ENCODE measurements at regions not wholly inside any gene's neighbourhood (a gene's known extent, or its start where the extent isn't known, plus 50 kb on each side); places are given as distances from the start of the nearest gene placed in this dataset.

- H3K9me3 ChIP-seq (ENCODE audit: control insufficient read depth in 2 of 3, insufficient read depth in 1 of 3, low read length in 3 of 3) = peaks cover 0 to 3% (median 0%) of the 10 kb centered on the region in 3 donors
- DNase-seq = no peak
- no peak for FAIRE-seq
- intact Hi-C loops (cut with DNase I) = no loop called here
- no peak overlapping the region for H3K27ac ChIP-seq (ENCODE audit: low read depth in 2 of 2, low read length in 2 of 2)
- no peaks in the 10 kb centered on the region for H3K27me3 ChIP-seq (ENCODE audit: control insufficient read depth, insufficient read depth, low read length)
- H3K4me1 ChIP-seq (ENCODE audit: control insufficient read depth in 2 of 3, insufficient read depth in 2 of 3, low read depth in 1 of 3, low read length in 3 of 3) = no peaks in the 10 kb centered on the region
- TF ChIP-seq CTCF (IDR thresholded peaks at IDR 0.05; ENCODE audit: borderline replicate concordance, extremely low read depth, insufficient read depth) = no peak
- no peaks in the 10 kb centered on the region for H3K36me3 ChIP-seq (ENCODE audit: control insufficient read depth in 2 of 3, insufficient read depth in 3 of 3, low read length in 3 of 3)
- H3K9ac ChIP-seq (ENCODE audit: low read length in 3 of 3) = no peak overlapping the region
- no peak overlapping the region for H3K4me3 ChIP-seq (ENCODE audit: low read length in 3 of 3)
These were observed 53.0 kb upstream of the DAPP1 start for GRCh38 chr4:99763635-99764101.

GRCh38 chr4:99762728-99763127 lies 53.9 kb upstream of the DAPP1 start:
- Histone ChIP-seq H3K36me3 (ENCODE audit: control insufficient read depth in 2 of 3, insufficient read depth in 3 of 3, low read length in 3 of 3) (no peaks in the 10 kb centered on the region), H3K9me3 (ENCODE audit: control insufficient read depth in 2 of 3, insufficient read depth in 1 of 3, low read length in 3 of 3) (peaks cover 0 to 3% (median 0%) of the 10 kb centered on the region in 3 donors), H3K9ac (ENCODE audit: low read length in 3 of 3) (no peak overlapping the region), H3K27me3 (ENCODE audit: control insufficient read depth, insufficient read depth, low read length) (no peaks in the 10 kb centered on the region), H3K4me1 (ENCODE audit: control insufficient read depth in 2 of 3, insufficient read depth in 2 of 3, low read depth in 1 of 3, low read length in 3 of 3) (no peaks in the 10 kb centered on the region), H3K4me3 (ENCODE audit: low read length in 3 of 3) (no peak overlapping the region), H3K27ac (ENCODE audit: low read depth in 2 of 2, low read length in 2 of 2) (no peak overlapping the region)
- intact Hi-C loops (cut with DNase I) = no loop called here
- TF ChIP-seq CTCF (IDR thresholded peaks at IDR 0.05; ENCODE audit: borderline replicate concordance, extremely low read depth, insufficient read depth) = no peak
- no peak for DNase-seq
- no peak for FAIRE-seq

GRCh38 chr4:99759988-99760387 lies 56.6 kb upstream of the DAPP1 start:
- H3K9ac ChIP-seq (ENCODE audit: low read length in 3 of 3) = no peak overlapping the region

More at GRCh38 chr4:99759988-99760387, 56.6 kb upstream of the DAPP1 start:
- Histone ChIP-seq H3K36me3 (ENCODE audit: control insufficient read depth in 2 of 3, insufficient read depth in 3 of 3, low read length in 3 of 3) (no peaks in the 10 kb centered on the region), H3K27me3 (ENCODE audit: control insufficient read depth, insufficient read depth, low read length) (no peaks in the 10 kb centered on the region), H3K4me1 (ENCODE audit: control insufficient read depth in 2 of 3, insufficient read depth in 2 of 3, low read depth in 1 of 3, low read length in 3 of 3) (no peaks in the 10 kb centered on the region), H3K27ac (ENCODE audit: low read depth in 2 of 2, low read length in 2 of 2) (no peak overlapping the region), H3K9me3 (ENCODE audit: control insufficient read depth in 2 of 3, insufficient read depth in 1 of 3, low read length in 3 of 3) (peaks cover 0 to 3% (median 0%) of the 10 kb centered on the region in 3 donors), H3K4me3 (ENCODE audit: low read length in 3 of 3) (no peak overlapping the region)
- FAIRE-seq (no peak), DNase-seq (no peak)
- intact Hi-C loops (cut with DNase I) = no loop called here
- no peak for TF ChIP-seq CTCF (IDR thresholded peaks at IDR 0.05; ENCODE audit: borderline replicate concordance, extremely low read depth, insufficient read depth)

Measured in kidney (tissue), 13 donors.